GM12864 (cell line): ENCODE measurements at regions not wholly inside any gene's neighbourhood (a gene's known extent, or its start where the extent isn't known, plus 50 kb on each side); places are given as distances from the start of the nearest gene placed in this dataset.

Experiments
- DNase-seq: peaks from one replicate; pipeline ENCODE4 v3.0.0-alpha.2; 2011; ENCODE audit warnings: low read depth
- H3K4me3 ChIP-seq: 2 replicates; pipeline ENCODE4 v1.5.1; 2011; ENCODE audit warnings: mild to moderate bottlenecking, low read depth, low read length, control low read depth
- TF ChIP-seq, protein P1 (sequence below): IDR thresholded peaks from 2 replicates; pipeline ENCODE4 v1.5.1; 2011; ENCODE audit warnings: low read depth, mild to moderate bottlenecking, moderate library complexity, low read length, control low read depth, inconsistent platforms; ENCODE audit errors: missing control alignments

DNA sequence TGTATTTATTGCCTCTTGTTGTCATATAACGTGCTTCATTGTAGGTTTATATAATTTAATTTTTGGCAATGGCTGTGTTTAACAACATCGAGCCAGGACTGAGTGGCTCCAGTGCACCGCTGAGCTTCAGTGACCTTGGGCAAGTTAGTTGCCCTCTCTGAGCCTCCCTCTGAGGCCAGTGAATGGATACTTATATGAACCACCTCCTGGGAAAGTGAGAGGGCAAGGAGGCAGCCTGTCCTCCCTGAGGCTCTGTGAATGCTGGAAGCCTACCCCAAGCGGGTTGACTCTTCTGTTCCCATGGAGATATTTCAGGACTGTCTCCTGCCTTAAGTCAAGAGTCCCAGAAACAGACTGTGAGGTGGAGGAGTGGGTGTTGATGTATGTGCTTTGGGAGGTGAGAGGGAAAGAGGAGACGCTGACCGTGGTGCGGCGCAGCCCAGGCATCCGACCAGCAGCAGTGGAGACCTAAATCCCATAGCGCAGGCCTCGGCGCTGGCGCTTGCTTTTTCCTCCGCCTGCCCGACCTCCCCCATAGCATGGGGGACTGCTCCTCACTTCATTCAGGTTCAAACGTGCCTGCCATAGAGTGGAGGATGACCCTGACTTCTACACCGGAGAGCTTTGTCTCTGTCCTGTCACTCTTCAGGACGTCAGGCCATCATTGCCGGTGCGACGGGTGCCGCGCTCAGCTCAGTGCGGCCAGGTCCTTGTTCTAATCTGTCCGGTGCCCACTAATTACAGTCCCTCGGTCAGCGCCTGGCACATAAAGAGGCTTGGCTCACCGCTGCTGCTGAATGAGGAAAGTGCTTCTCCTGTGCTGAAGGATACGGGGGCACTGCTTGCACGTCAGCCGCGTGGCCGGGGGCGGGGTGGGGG lies 167.3 kb upstream of the HS6ST1 start:
- no peak for DNase-seq
- H3K4me3 ChIP-seq: no peak overlapping the region
- TF ChIP-seq, protein P1, sequence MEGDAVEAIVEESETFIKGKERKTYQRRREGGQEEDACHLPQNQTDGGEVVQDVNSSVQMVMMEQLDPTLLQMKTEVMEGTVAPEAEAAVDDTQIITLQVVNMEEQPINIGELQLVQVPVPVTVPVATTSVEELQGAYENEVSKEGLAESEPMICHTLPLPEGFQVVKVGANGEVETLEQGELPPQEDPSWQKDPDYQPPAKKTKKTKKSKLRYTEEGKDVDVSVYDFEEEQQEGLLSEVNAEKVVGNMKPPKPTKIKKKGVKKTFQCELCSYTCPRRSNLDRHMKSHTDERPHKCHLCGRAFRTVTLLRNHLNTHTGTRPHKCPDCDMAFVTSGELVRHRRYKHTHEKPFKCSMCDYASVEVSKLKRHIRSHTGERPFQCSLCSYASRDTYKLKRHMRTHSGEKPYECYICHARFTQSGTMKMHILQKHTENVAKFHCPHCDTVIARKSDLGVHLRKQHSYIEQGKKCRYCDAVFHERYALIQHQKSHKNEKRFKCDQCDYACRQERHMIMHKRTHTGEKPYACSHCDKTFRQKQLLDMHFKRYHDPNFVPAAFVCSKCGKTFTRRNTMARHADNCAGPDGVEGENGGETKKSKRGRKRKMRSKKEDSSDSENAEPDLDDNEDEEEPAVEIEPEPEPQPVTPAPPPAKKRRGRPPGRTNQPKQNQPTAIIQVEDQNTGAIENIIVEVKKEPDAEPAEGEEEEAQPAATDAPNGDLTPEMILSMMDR: no peak

DNA sequence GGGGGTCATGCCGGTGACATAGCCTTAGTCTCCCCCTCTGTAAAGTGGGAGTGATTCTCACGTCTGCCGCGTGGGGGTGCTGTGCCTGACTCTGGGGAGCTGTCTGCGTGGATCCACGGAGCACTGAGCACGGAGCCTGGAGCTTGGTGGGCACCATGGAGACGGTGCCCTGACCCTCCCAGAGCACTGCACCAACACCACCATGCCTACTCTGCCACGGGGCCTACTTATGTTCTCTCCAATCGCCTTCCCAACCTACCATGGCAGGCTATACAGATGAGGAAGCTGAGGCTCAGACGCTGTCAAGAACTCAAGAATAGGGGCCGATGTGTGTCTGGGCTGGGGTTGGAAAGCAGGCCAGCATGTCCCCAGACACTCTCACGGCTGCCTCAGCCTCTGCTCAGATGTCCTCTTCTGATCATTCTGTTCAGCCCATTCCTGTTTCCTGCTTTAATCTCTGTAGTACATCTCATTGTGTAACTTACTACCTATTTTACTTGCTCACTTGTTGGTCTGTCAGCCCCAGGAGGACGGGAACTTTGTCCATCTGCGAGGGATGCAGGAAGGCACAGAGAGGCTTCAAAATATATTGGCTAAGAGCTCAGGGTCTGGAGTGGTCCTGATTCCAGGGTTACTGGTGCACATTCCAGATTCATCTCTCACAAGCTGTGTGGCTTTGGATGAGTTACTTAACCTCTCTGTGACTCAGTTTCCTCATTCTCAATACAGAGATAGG lies 168.1 kb upstream of the HS6ST1 start:
- TF ChIP-seq, protein P1: no peak
- no peak overlapping the region for H3K4me3 ChIP-seq
- DNase-seq: no peak

DNA sequence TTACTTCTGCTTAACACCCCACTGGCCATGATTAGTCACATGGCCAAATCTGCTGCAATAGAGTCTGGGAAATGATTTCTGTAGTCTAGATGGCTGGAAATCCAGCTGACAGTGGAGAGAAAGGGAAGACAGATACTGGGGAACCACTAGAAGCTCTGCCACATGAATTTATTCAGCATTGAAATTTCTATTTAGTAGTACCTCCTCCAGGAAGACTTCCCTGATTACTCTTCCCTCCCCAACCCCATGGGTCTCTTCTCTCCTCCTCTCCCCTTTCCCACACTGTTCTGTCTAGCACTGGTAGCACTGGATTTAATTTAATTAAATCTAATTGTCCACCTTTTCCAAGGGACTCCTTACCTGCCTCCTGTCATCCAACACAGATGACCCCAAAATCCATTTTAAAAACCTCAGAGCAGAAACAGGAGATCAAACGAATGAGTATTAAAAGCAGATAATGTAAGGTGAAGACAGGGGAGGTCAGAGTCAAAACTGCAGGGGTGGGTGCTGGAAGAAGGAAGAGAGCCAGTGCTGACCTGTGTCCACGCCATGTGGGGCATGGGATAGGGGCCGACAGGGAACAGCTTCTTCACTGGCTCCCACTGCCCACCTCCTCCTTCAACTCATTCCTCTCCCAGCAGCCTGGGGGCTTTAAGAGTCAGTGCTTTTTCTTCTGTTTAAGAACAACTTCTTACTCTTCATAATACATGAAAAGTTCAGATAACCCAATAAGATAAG lies 169.2 kb upstream of the HS6ST1 start:
- no peak overlapping the region for H3K4me3 ChIP-seq
- TF ChIP-seq, protein P1: no peak
- no peak for DNase-seq

DNA sequence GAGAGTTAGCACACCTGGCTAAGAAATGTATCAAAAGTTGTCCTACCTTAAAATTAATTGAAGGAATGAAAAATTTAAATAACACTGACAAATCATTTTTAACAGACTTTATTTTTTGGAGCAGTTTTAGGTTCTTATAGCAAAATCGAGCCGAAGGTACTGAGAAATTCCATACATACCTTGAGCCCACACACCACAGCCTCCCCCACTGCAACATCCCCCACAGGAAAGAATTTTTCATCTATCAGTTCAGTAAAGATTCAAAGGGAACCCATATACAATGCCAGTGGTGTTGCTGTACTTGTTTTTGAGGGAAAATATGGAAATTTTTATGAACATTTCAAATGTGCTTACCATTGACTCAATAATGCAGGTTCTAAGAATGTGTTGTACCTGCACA lies 169.8 kb upstream of the HS6ST1 start:
- no peak for DNase-seq
- TF ChIP-seq, protein P1: no peak
- no peak overlapping the region for H3K4me3 ChIP-seq

DNA sequence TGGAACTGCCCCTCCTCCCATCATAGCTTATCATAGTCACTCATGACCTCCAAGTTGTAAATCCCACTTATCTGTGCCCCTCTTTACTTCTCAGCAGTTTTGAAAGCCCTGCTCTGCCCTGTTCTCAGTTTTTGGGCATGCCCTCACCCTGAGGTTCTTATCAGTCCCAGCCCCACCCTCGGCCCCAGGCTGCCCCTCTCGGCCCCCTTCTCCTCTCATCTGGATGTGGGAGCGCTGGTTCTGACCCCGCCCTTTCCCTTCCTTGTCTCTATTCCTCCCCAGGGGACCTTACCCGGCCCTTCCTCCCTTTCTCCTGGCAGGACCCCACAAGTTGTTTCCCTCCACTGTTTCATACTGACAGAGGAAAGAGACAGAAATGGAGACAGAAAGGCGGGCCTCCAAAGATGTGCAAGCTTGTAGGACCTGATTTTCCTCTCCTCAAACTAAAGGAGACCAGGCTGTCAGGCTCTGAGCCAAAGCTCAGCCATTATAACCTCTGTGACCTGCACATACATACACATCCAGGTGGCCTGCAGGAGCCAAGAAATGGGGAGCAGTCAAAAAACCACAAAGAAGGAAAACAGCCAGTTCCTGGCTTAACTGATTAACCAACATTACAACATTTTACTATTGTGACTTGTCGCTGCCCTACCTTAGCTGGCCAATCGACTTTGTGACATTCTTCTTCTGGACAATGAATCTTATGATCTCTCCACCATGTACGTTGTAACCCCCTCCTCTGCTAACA lies 171.0 kb upstream of the HS6ST1 start:
- TF ChIP-seq, protein P1: no peak
- H3K4me3 ChIP-seq: no peak overlapping the region
- DNase-seq: no peak

DNA sequence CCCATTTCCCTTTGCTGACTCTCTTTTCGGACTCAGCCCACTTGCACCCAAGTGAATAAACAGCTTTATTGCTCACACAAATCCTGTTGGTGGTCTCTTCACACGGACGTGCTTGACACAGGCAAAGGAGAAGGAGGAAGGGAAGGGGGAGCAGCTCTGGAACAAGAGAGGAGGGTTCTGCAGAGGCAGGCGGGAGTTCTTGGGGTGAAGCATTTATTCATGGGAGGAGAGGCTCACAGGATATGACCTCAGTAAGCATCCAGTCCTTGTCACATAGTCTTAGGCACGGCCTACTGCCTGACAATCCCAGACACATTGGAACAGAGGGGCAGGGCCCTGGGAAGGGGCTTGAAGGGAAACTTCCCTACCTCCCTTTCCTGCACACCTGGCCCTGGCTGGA lies 171.7 kb upstream of the HS6ST1 start:
- TF ChIP-seq, protein P1: no peak
- no peak for DNase-seq
- H3K4me3 ChIP-seq: no peak overlapping the region
